SK-N-MC (cell line): ENCODE measurements at regions not wholly inside any gene's neighbourhood (a gene's known extent, or its start where the extent isn't known, plus 50 kb on each side); places are given as distances from the start of the nearest gene placed in this dataset.

ENCODE experiments used
- DNase-seq: peaks from one replicate; pipeline ENCODE4 v3.0.0-alpha.2; 2011; ENCODE audit warnings: low read depth, low spot score
- H3K27ac ChIP-seq: fragments of 200-600 bp; sonication (generic); 2 replicates; pipeline ENCODE4 v1.5.1; 2016; ENCODE audit warnings: mixed run types
- H3K36me3 ChIP-seq: fragments of 200-600 bp; sonication (generic); 2 replicates; pipeline ENCODE4 v1.6.1; 2017; ENCODE audit warnings: antibody characterized with exemption, low read length, mixed read lengths; ENCODE audit not compliant: insufficient read depth
- H3K4me3 ChIP-seq: fragments of 200-600 bp; sonication (generic); 2 replicates; pipeline ENCODE4 v1.5.1; 2016
- H3K9ac ChIP-seq: fragments of 200-600 bp; sonication (generic); 2 replicates; pipeline ENCODE4 v1.8.0; 2017; ENCODE audit warnings: mixed run types, mixed read lengths; ENCODE audit not compliant: insufficient read length
- H3K9me3 ChIP-seq: fragments of 200-600 bp; sonication (generic); 2 replicates; pipeline ENCODE4 v1.6.1; 2017; ENCODE audit warnings: low read depth, mild to moderate bottlenecking, antibody characterized with exemption, low read length, moderate library complexity, mixed read lengths
- EZH2 ChIP-seq: fragments of 200-600 bp; sonication (generic); IDR thresholded peaks from one replicate; pipeline ENCODE4 v1.6.1; 2017; ENCODE audit warnings: antibody characterized with exemption
- FOXP2 ChIP-seq: optimal IDR thresholded peaks from 2 replicates; pipeline ENCODE3; 2011; ENCODE audit warnings: mild to moderate bottlenecking, moderate library complexity; ENCODE audit not compliant: insufficient read depth; ENCODE audit errors: extremely low read length, control extremely low read depth
- POLR2AphosphoS5 ChIP-seq: IDR thresholded peaks from 2 replicates; pipeline ENCODE4 v1.6.1; 2012; ENCODE audit warnings: mild to moderate bottlenecking, low read depth, low read length, borderline replicate concordance

DNA sequence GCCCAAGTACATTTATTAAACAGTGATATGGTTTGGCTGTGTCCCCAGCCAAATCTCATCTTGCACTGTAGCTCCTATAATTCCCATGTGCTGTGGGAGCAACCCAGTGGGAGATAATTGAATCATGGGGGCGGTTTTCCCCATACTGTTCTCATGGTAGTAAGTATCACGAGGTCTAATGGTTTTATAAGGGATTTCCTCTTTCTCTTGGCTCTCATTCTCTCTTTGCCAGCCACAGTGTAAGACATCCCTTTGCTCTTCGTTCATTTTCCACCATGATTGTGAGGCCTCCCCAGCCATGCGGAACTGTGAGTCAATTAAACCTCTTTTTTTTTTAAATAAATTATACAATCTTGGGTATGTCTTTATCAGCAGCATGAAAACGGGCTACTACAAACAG lies 228.0 kb upstream of the TP63 start:
- Histone ChIP-seq H3K4me3 (no peak overlapping the region), H3K36me3 (no peaks in the 10 kb centered on the region), H3K27ac (no peak overlapping the region), H3K9ac (no peak overlapping the region), H3K9me3 (peaks cover 4% of the 10 kb centered on the region; the same call in 1 of the 2 replicates)
- no peak for DNase-seq
- TF ChIP-seq POLR2AphosphoS5 (peak; percentile 62), EZH2 (no peak), FOXP2 (no peak)

DNA sequence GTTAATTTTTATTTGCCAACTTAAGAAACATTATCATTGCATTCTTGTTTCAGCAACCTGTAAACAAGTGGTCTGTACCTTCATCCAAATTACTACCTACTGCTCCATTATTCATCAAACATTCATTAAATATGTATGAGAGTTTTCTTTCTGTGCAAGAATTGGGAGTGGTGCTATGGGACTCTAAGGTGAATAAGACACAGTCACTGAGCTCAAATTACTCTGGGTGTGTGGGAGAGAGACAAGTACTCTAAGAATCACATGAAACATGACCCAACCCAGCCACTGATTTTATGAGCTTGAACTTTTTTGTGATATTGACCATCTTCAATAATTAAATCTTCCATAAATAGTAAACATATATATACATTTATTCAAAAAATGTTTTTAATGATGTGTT lies 227.2 kb upstream of the TP63 start:
- no peak for DNase-seq
- TF ChIP-seq EZH2 (no peak), POLR2AphosphoS5 (no peak), FOXP2 (no peak)
- H3K36me3 ChIP-seq = no peaks in the 10 kb centered on the region
- no peak overlapping the region for H3K27ac ChIP-seq
- H3K9me3 ChIP-seq = peaks cover 4% of the 10 kb centered on the region; the same call in 1 of the 2 replicates
- H3K9ac ChIP-seq = no peak overlapping the region
- H3K4me3 ChIP-seq = no peak overlapping the region

DNA sequence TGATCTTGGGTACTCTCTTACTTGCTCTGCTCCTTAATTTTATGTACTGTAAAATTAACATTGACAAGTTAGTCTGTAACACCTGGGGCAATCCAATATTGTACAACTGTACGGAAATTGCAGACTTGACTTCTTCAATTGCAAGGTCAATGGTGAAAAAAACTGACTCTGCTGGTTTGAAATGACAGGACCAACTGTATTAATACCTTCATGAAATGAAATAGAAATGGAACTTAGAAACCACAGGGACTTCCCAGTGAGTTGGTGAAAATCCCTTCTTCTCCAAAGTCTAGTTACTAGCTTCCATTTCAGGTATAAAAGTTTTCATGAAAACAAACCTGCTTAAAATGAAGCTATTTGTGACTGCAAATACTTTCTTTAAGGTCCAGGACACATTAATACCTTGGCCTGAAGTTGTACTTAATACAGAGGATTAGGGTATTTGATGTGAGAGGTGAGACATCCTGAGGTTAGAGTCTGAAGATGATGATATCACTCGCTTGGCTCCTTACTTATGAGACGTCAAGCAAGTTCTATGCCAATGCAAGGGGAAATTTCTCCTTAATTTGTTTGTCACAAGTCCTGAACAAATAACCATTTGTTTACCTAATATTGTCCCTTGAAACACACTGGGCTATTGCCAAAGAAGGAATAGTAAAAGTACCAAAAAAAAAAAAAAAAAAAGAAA lies 226.2 kb upstream of the TP63 start:
- H3K9ac ChIP-seq = no peak overlapping the region
- DNase-seq = no peak
- no peaks in the 10 kb centered on the region for H3K36me3 ChIP-seq
- no peak overlapping the region for H3K4me3 ChIP-seq
- no peak for TF ChIP-seq FOXP2
- TF ChIP-seq POLR2AphosphoS5 = no peak
- TF ChIP-seq EZH2 = no peak
- H3K27ac ChIP-seq = no peak overlapping the region
- H3K9me3 ChIP-seq = peaks cover 4% of the 10 kb centered on the region; the same call in 1 of the 2 replicates

DNA sequence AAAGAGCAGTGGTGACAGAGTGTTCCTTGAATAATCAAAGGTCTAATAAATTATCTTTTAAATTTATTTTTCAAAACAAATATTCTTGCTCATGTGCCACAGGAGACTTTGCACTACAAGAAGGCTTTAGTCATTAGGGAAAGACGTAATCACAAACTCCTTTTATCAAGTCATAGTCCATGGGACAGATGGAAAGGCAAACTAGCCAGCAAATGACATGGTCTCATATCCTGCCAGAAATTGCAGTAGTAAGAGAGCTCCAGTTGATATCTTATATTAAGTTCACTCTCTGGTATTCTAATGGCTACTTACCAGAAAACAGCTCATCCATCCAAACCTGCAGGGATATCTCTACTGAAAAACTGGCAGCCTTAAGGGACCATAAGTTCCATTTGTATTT lies 225.0 kb upstream of the TP63 start:
- Histone ChIP-seq H3K36me3 (no peaks in the 10 kb centered on the region), H3K4me3 (no peak overlapping the region), H3K27ac (no peak overlapping the region), H3K9me3 (peaks cover 4% of the 10 kb centered on the region; the same call in 1 of the 2 replicates), H3K9ac (no peak overlapping the region)
- no peak for TF ChIP-seq FOXP2
- TF ChIP-seq POLR2AphosphoS5 = no peak
- no peak for DNase-seq

DNA sequence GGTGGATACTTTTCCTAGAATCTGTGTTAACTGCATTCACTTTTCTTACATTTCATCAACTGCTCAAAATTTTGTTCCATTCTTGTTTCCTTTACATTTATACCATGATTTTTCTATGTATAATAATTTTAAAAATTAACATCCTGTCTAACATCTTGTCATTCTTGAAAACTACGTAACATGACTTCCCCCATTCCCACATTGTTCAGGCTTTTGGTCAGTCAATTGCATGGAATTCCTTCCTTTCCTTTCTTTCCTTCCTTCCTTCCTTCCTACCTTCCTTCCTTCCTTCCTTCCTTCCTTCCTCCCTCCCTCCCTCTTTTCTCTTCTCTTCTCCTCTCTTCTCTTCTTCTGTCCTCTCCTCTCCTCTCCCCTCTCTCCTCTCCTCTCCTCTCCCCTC lies 220.7 kb upstream of the TP63 start:
- DNase-seq = peak; percentile 85
- H3K9ac ChIP-seq = no peak overlapping the region
- H3K36me3 ChIP-seq = peaks cover 6% of the 10 kb centered on the region; the same call in 1 of the 2 replicates
- TF ChIP-seq POLR2AphosphoS5 = peak; percentile 51; the same call in 1 of the 2 replicates
- TF ChIP-seq FOXP2 = no peak
- H3K4me3 ChIP-seq = no peak overlapping the region
- H3K9me3 ChIP-seq = peaks cover 7% of the 10 kb centered on the region; the same call in 1 of the 2 replicates
- peak overlapping the region; percentile 95 for H3K27ac ChIP-seq

DNA sequence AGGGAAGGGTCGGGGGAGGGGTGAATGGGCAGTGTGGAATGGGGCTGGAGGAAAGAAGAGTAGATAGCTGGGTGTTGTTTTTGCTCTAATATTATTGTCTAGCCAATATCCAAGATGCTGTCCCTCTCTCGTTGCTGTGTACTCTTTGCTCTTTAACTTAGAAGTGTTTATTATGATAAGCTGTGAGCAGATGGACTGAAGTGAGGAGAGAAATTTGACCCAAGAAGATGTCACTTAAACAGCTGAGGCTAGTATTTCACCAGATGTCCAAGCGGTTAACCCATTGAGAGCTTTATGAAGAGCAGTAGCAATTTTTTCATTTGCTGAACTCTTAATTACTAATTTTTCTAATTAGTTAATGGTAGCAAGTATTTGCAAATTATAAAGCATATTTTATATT lies 212.2 kb upstream of the TP63 start:
- TF ChIP-seq EZH2 (no peak), FOXP2 (no peak), POLR2AphosphoS5 (no peak)
- H3K36me3 ChIP-seq = no peaks in the 10 kb centered on the region
- H3K4me3 ChIP-seq = no peak overlapping the region
- no peaks in the 10 kb centered on the region; the same call in 1 of the 2 replicates for H3K9me3 ChIP-seq
- no peak overlapping the region for H3K27ac ChIP-seq
- no peak overlapping the region for H3K9ac ChIP-seq
- no peak for DNase-seq

DNA sequence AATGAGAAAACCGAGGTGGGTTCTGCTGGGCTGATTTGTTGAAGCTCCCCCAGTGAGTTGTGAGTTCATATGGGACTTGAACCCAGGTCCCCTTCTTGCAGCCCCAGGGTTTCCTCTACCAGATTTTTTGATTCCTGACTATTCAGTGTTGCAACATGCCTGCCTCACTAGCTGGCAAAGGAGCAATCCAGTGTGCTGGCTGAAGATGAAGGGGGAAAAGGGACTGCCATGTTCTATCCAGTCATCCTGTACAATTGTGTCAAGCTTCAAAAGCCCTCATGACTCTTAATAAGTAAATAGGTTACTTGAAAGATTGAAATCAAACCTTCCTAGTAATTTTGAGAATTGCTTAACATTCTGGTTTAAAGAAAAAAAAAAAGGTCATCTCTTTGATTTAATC lies 211.5 kb upstream of the TP63 start:
- no peaks in the 10 kb centered on the region for H3K9me3 ChIP-seq
- TF ChIP-seq FOXP2 (no peak), POLR2AphosphoS5 (no peak), EZH2 (no peak)
- no peak overlapping the region for H3K9ac ChIP-seq
- no peaks in the 10 kb centered on the region for H3K36me3 ChIP-seq
- no peak for DNase-seq
- H3K4me3 ChIP-seq = no peak overlapping the region
- no peak overlapping the region for H3K27ac ChIP-seq

DNA sequence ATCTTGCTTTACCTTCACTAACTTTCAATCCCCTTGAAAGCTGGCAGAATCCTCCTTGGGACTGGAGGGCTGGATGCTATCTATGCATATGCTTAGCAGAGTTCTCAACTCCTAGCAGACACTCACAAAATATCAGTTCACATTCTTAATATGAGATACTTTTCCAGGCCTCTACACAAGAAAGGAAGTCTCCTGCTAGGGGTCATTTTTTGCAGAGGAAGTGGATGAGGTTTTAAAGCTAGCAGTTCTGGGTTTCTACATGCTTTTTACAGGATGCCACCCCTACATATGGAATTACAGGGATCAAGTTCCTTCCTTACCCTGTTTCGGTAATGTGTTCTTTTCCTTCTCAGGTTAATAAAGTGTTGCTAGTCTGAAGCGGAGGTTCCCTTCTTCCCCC lies 206.3 kb upstream of the TP63 start:
- TF ChIP-seq EZH2 (no peak), POLR2AphosphoS5 (no peak), FOXP2 (no peak)
- Histone ChIP-seq H3K36me3 (no peaks in the 10 kb centered on the region), H3K27ac (no peak overlapping the region), H3K9me3 (no peaks in the 10 kb centered on the region; the same call in 1 of the 2 replicates), H3K9ac (no peak overlapping the region), H3K4me3 (no peak overlapping the region)
- no peak for DNase-seq

DNA sequence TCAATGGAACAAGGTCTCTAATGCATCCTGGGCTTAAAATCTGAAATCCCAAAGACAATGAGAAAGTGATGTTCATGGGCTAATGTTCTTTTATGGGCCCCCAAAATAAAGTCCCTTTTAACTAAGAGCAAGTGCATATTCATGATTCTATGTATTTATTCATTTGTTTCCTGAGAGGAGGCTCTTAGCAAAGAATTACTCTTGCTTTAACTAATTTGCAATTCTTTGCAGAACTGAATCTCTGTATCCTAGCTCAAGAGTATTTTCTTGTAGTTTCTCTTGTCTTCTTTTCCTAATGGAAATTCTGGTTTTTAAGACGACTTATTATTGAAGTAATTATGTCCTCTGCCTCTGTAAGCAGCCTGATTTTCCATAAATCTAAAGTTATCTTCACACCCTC lies 202.2 kb upstream of the TP63 start:
- H3K27ac ChIP-seq = peak overlapping the region; percentile 61; the same call in 1 of the 2 replicates
- H3K9me3 ChIP-seq = no peaks in the 10 kb centered on the region; the same call in 1 of the 2 replicates
- no peak for TF ChIP-seq FOXP2
- no peak overlapping the region for H3K4me3 ChIP-seq
- DNase-seq = no peak
- H3K9ac ChIP-seq = no peak overlapping the region
- no peaks in the 10 kb centered on the region for H3K36me3 ChIP-seq
